ENCODE measurements at regions not wholly inside any gene's neighbourhood (a gene's known extent, or its start where the extent isn't known, plus 50 kb on each side); places are given as distances from the start of the nearest gene placed in this dataset.

DNA sequence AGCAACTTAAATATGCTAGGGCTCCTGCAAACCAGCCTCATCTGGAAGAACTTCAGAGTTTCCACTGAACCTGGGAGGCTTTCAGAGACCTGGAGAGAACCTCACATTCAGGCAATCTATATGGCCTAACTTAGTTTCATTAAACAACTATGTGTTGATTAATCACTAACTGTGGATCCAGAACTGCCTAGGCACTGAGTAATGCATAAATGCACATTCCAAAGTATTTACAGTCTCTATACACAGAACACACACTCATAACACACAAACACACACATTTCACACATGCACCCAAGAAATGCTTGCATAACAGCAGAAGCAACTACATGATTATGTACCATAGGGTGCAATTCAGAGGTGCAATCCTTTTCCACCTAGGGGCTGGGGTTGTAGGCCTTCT, 552.8 kb downstream of the BCL11A start:
- H3K9me3 ChIP-seq (ENCODE audit: insufficient read depth, low read length), result no peaks in the 10 kb centered on the region
- no peak for TF ChIP-seq ZNF274 (IDR thresholded peaks at IDR 0.05; ENCODE audit: low read depth, low read length)
- TF ChIP-seq YY1 (IDR thresholded peaks at IDR 0.05; ENCODE audit: insufficient read depth, insufficient read length), result no peak
- TF ChIP-seq SUZ12 (IDR thresholded peaks at IDR 0.05; ENCODE audit: extremely low read depth, insufficient read depth, insufficient read length), result no peak

DNA sequence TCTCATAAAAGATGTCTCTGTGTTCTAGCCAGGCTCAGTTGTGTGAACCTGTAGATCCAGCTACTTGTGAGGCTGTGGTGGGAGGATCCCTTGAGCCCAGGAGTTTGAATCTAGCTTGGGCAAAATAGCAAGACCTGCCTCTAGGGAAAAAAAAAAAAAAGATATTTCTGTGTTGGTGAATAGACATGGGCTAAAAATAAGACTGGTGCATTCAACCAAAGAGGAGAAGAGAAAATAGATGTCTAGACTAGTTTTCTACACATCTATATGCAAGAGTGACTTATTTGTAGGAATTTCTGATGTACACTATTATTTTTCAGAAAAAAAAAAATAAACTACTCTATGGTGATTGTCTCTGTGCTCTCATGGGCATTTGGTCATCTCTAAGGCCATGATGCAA, 555.1 kb downstream of the BCL11A start:
- TF ChIP-seq ZNF274 (IDR thresholded peaks at IDR 0.05; ENCODE audit: low read depth, low read length) (no peak), YY1 (IDR thresholded peaks at IDR 0.05; ENCODE audit: insufficient read depth, insufficient read length) (no peak), SUZ12 (IDR thresholded peaks at IDR 0.05; ENCODE audit: extremely low read depth, insufficient read depth, insufficient read length) (no peak)
- no peaks in the 10 kb centered on the region for H3K9me3 ChIP-seq (ENCODE audit: insufficient read depth, low read length)
- no peak overlapping the region for H3K4me3 ChIP-seq (ENCODE audit: insufficient read length, low read depth)
- DNase-seq (ENCODE audit: low read depth, low spot score), result no peak
- H3K36me3 ChIP-seq (ENCODE audit: insufficient read depth, insufficient read length, low read length), result no peaks in the 10 kb centered on the region
- no peaks in the 10 kb centered on the region for H3K27me3 ChIP-seq (ENCODE audit: insufficient read depth, insufficient read length)
- H3K4me1 ChIP-seq (ENCODE audit: insufficient read depth, insufficient read length), result peaks cover 4% of the 10 kb centered on the region
- H3K9ac ChIP-seq (ENCODE audit: insufficient read length, low read depth), result no peak overlapping the region

More for the DNA sequence above, 552.8 kb downstream of the BCL11A start:
- no peak overlapping the region for H3K4me3 ChIP-seq (ENCODE audit: insufficient read length, low read depth)
- H3K4me1 ChIP-seq (ENCODE audit: insufficient read depth, insufficient read length), result peaks cover 4% of the 10 kb centered on the region
- H3K27me3 ChIP-seq (ENCODE audit: insufficient read depth, insufficient read length), result no peaks in the 10 kb centered on the region
- H3K36me3 ChIP-seq (ENCODE audit: insufficient read depth, insufficient read length, low read length), result no peaks in the 10 kb centered on the region
- no peak for DNase-seq (ENCODE audit: low read depth, low spot score)
- H3K9ac ChIP-seq (ENCODE audit: insufficient read length, low read depth), result no peak overlapping the region

DNA sequence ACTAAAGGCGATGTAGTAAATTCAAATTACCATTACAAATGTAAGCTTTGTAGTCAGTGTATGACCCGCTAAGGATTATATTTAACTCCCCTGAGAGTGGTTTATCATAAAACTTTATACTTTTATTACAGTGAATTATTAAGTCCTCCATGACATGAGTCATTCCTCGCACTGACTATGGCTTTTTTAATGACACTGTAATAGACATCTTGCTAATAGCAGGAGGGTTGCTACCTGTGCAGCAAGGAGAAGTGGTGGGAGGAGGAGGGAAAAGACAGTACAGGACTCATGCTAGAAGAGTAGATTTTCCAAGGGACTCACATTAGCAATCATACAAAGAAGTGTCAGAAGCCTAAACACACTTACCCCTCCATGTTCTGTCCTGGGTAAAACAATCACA, 556.1 kb downstream of the BCL11A start:
- Histone ChIP-seq H3K9me3 (ENCODE audit: insufficient read depth, low read length) (no peaks in the 10 kb centered on the region), H3K4me3 (ENCODE audit: insufficient read length, low read depth) (no peak overlapping the region), H3K36me3 (ENCODE audit: insufficient read depth, insufficient read length, low read length) (no peaks in the 10 kb centered on the region), H3K27me3 (ENCODE audit: insufficient read depth, insufficient read length) (no peaks in the 10 kb centered on the region), H3K9ac (ENCODE audit: insufficient read length, low read depth) (no peak overlapping the region), H3K4me1 (ENCODE audit: insufficient read depth, insufficient read length) (peaks cover 4% of the 10 kb centered on the region)
- no peak for TF ChIP-seq SUZ12 (IDR thresholded peaks at IDR 0.05; ENCODE audit: extremely low read depth, insufficient read depth, insufficient read length)
- TF ChIP-seq YY1 (IDR thresholded peaks at IDR 0.05; ENCODE audit: insufficient read depth, insufficient read length), result no peak
- TF ChIP-seq ZNF274 (IDR thresholded peaks at IDR 0.05; ENCODE audit: low read depth, low read length), result no peak
- no peak for DNase-seq (ENCODE audit: low read depth, low spot score)

- H3K36me3 ChIP-seq (ENCODE audit: insufficient read depth, insufficient read length, low read length), result no peaks in the 10 kb centered on the region
- no peak overlapping the region for H3K9ac ChIP-seq (ENCODE audit: insufficient read length, low read depth)
- no peaks in the 10 kb centered on the region for H3K9me3 ChIP-seq (ENCODE audit: insufficient read depth, low read length)
- no peak overlapping the region for H3K4me3 ChIP-seq (ENCODE audit: insufficient read length, low read depth)
- H3K27me3 ChIP-seq (ENCODE audit: insufficient read depth, insufficient read length), result no peaks in the 10 kb centered on the region
- H3K4me1 ChIP-seq (ENCODE audit: insufficient read depth, insufficient read length), result no peaks in the 10 kb centered on the region
- no peak for DNase-seq (ENCODE audit: low read depth, low spot score)
- TF ChIP-seq ZNF274 (IDR thresholded peaks at IDR 0.05; ENCODE audit: low read depth, low read length) (no peak), YY1 (IDR thresholded peaks at IDR 0.05; ENCODE audit: insufficient read depth, insufficient read length) (no peak), SUZ12 (IDR thresholded peaks at IDR 0.05; ENCODE audit: extremely low read depth, insufficient read depth, insufficient read length) (no peak)
These were observed 556.6 kb downstream of the BCL11A start for GRCh38 chr2:59996855-59997254.

DNA sequence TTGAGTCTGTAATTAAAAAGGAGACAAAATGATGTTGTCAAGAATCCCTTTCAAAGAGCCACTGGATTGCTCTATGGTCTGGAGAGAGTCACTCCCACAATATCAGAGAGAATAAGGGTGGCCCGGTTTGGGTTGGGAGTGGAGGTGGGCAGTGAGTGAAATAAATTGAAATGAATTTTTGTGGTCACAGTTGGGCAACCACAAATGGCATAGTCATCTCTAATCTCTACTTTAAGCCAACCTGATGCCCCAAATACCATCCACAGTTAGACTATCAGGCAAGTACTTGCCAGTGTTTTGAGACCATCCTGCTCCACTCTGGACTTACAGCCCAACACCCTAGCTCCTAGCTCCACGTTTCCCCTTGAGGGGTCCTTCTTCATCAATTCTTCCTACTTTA, 559.7 kb downstream of the BCL11A start:
- DNase-seq (ENCODE audit: low read depth, low spot score), result no peak
- Histone ChIP-seq H3K9me3 (ENCODE audit: insufficient read depth, low read length) (no peaks in the 10 kb centered on the region), H3K36me3 (ENCODE audit: insufficient read depth, insufficient read length, low read length) (no peaks in the 10 kb centered on the region), H3K4me3 (ENCODE audit: insufficient read length, low read depth) (no peak overlapping the region), H3K9ac (ENCODE audit: insufficient read length, low read depth) (no peak overlapping the region), H3K4me1 (ENCODE audit: insufficient read depth, insufficient read length) (no peaks in the 10 kb centered on the region), H3K27me3 (ENCODE audit: insufficient read depth, insufficient read length) (no peaks in the 10 kb centered on the region)
- no peak for TF ChIP-seq SUZ12 (IDR thresholded peaks at IDR 0.05; ENCODE audit: extremely low read depth, insufficient read depth, insufficient read length)
- TF ChIP-seq YY1 (IDR thresholded peaks at IDR 0.05; ENCODE audit: insufficient read depth, insufficient read length), result no peak
- no peak for TF ChIP-seq ZNF274 (IDR thresholded peaks at IDR 0.05; ENCODE audit: low read depth, low read length)

GRCh38 chr2:59988341-59988740, 565.1 kb downstream of the BCL11A start:
- no peak for DNase-seq (ENCODE audit: low read depth, low spot score)
- Histone ChIP-seq H3K4me1 (ENCODE audit: insufficient read depth, insufficient read length) (no peaks in the 10 kb centered on the region), H3K27me3 (ENCODE audit: insufficient read depth, insufficient read length) (no peaks in the 10 kb centered on the region), H3K36me3 (ENCODE audit: insufficient read depth, insufficient read length, low read length) (no peaks in the 10 kb centered on the region), H3K9ac (ENCODE audit: insufficient read length, low read depth) (no peak overlapping the region), H3K4me3 (ENCODE audit: insufficient read length, low read depth) (no peak overlapping the region), H3K9me3 (ENCODE audit: insufficient read depth, low read length) (no peaks in the 10 kb centered on the region)
- TF ChIP-seq ZNF274 (IDR thresholded peaks at IDR 0.05; ENCODE audit: low read depth, low read length) (no peak), SUZ12 (IDR thresholded peaks at IDR 0.05; ENCODE audit: extremely low read depth, insufficient read depth, insufficient read length) (no peak), YY1 (IDR thresholded peaks at IDR 0.05; ENCODE audit: insufficient read depth, insufficient read length) (no peak)

GRCh38 chr2:59986511-59986910, 566.9 kb downstream of the BCL11A start:
- Histone ChIP-seq H3K9ac (ENCODE audit: insufficient read length, low read depth) (no peak overlapping the region), H3K36me3 (ENCODE audit: insufficient read depth, insufficient read length, low read length) (no peaks in the 10 kb centered on the region), H3K9me3 (ENCODE audit: insufficient read depth, low read length) (no peaks in the 10 kb centered on the region), H3K4me1 (ENCODE audit: insufficient read depth, insufficient read length) (no peaks in the 10 kb centered on the region), H3K4me3 (ENCODE audit: insufficient read length, low read depth) (no peak overlapping the region), H3K27me3 (ENCODE audit: insufficient read depth, insufficient read length) (no peaks in the 10 kb centered on the region)
- TF ChIP-seq ZNF274 (IDR thresholded peaks at IDR 0.05; ENCODE audit: low read depth, low read length) (no peak), SUZ12 (IDR thresholded peaks at IDR 0.05; ENCODE audit: extremely low read depth, insufficient read depth, insufficient read length) (no peak), YY1 (IDR thresholded peaks at IDR 0.05; ENCODE audit: insufficient read depth, insufficient read length) (no peak)
- no peak for DNase-seq (ENCODE audit: low read depth, low spot score)
